LNCAP (cell line): ENCODE measurements at regions not wholly inside any gene's neighbourhood (a gene's known extent, or its start where the extent isn't known, plus 50 kb on each side); places are given as distances from the start of the nearest gene placed in this dataset.

Experiments used
- TF ChIP-seq, protein P1 (sequence below): fragments of 450-650 bp; IDR thresholded peaks from 2 replicates; pipeline ENCODE4 v1.5.1; 2017; ENCODE audit warnings: mild to moderate bottlenecking

DNA sequence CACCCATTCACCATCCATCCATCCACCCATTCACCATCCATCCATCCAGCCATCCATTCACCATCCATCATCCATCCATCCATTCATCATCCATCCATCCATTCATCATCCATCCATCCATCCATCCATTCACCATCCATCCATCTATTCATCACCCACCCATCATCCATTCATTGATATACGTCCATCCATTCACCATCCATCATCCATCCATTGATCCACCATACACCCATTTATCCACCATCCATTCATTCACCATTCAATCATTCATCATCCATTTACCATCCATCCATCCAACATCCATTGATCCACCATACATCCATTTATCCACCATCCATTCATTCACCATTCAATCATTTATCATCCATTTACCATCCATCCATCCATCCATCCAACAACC, 111.7 kb downstream of the ABCC12 start:
- TF ChIP-seq, protein P1, sequence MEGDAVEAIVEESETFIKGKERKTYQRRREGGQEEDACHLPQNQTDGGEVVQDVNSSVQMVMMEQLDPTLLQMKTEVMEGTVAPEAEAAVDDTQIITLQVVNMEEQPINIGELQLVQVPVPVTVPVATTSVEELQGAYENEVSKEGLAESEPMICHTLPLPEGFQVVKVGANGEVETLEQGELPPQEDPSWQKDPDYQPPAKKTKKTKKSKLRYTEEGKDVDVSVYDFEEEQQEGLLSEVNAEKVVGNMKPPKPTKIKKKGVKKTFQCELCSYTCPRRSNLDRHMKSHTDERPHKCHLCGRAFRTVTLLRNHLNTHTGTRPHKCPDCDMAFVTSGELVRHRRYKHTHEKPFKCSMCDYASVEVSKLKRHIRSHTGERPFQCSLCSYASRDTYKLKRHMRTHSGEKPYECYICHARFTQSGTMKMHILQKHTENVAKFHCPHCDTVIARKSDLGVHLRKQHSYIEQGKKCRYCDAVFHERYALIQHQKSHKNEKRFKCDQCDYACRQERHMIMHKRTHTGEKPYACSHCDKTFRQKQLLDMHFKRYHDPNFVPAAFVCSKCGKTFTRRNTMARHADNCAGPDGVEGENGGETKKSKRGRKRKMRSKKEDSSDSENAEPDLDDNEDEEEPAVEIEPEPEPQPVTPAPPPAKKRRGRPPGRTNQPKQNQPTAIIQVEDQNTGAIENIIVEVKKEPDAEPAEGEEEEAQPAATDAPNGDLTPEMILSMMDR: no peak

DNA sequence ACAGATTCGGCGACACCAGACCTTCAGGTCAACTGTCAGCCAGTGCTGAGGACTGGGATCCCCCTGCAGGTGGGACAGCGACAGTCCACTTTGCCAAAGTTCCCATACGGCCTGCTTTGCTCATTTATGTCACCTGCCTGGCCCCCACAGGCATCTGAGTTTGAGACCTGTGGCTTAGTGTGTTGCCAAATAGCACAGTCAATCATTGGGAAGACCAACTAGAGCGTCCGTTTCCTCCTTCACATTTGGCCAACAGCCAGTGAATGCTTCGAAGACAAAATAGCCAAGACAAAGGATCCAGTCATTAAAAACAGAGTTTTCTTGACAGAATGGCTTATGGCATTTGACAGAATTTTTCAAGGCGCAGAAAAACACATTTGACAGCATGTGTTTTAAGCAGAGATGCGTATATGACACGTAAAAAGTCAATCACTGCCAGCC, 113.8 kb downstream of the ABCC12 start:
- TF ChIP-seq, protein P1: no peak

DNA sequence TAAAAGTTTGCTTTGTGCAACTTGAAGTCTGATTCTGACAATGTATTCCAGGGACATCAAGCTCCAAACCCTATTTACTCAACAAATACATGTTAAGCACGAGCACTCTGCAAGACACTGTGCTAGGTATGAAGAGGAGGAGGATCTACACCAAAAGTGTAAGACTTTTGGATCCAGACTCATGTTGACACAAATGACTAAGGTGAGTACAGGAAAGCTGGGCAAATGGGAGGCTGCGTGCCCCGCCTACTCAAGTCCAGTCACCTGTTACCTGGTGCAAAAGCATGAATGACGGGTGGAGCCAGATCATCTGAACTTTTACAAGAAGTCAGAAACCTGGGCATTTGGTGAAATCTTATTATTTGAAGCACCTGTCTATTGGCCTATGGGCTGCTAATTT, 120.7 kb downstream of the ABCC12 start:
- TF ChIP-seq, protein P1: no peak

GRCh38 chr16:48030926-48031325, 124.9 kb downstream of the ABCC12 start:
- TF ChIP-seq, protein P1: no peak

DNA sequence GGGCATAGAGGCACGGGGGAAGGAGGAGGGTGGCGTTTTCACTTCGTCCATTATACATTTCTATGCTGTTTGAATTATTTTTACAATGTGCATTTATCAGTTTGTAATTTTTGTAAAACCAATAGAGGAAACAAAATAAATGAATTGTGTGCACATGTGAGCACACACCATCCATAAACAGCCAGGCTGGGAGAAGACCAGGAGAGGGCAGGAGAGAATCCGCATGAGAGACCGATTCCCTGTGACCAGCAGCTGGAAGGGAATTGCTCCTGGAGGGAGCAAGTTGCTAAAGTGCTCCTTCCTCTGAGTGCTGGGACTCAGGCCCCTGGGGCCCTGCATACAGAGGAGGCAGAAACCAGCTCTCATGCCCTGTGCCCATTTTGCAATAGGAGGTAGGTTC, 126.0 kb downstream of the ABCC12 start:
- TF ChIP-seq, protein P1: no peak

- TF ChIP-seq, protein P1: no peak
Observed at GRCh38 chr16:48025359-48025758, 130.4 kb downstream of the ABCC12 start.

GRCh38 chr16:48024042-48024441, 131.8 kb downstream of the ABCC12 start:
- TF ChIP-seq, protein P1: no peak

DNA sequence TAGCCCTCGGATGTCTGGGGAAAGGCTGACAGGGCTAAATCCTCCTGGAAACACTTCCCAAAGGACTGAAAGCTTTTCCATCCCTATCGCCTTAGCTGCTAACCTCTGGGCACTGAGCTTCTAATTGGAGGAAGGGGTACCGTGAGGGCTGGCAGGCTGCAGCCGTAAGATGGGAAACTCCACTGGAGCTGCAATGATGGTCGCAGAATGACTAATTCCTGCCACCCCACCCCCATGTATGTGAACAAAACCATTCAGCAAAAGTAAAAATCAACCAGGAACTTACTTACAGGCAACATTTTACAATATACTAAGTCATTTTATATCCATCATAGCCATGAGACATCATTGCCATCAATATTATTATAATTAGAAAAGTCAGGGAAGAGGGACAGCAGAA, 133.3 kb downstream of the ABCC12 start:
- TF ChIP-seq, protein P1: no peak
